ENCODE measurements at regions not wholly inside any gene's neighbourhood (a gene's known extent, or its start where the extent isn't known, plus 50 kb on each side); places are given as distances from the start of the nearest gene placed in this dataset.

DNA sequence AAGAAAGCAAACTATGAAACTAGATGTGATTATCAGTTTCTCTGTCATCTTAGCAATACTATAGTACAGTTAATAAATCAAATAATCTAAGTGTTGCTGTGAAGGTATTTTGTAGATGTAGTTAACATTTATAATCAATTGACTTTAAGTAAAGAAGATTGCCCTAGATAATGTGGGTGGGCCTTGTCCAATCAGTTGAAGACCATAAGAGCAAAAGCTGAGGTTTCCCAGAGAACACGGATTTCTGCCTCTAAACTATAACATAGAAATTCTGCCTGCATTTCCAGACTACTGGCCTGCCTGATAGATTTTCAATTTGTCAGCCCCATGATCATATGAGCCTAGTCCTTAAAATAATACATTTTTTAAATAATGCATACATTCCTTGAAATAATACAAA, 222.9 kb downstream of the PCDH18 start:
- TF ChIP-seq, protein P1, sequence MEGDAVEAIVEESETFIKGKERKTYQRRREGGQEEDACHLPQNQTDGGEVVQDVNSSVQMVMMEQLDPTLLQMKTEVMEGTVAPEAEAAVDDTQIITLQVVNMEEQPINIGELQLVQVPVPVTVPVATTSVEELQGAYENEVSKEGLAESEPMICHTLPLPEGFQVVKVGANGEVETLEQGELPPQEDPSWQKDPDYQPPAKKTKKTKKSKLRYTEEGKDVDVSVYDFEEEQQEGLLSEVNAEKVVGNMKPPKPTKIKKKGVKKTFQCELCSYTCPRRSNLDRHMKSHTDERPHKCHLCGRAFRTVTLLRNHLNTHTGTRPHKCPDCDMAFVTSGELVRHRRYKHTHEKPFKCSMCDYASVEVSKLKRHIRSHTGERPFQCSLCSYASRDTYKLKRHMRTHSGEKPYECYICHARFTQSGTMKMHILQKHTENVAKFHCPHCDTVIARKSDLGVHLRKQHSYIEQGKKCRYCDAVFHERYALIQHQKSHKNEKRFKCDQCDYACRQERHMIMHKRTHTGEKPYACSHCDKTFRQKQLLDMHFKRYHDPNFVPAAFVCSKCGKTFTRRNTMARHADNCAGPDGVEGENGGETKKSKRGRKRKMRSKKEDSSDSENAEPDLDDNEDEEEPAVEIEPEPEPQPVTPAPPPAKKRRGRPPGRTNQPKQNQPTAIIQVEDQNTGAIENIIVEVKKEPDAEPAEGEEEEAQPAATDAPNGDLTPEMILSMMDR (conservative IDR thresholded peaks at IDR 0.05 in 1 of 2, IDR thresholded peaks at IDR 0.05 in 1 of 2; ENCODE audit: low read depth in 1 of 2, low read length in 2 of 2) = no peak
- no peak for TF ChIP-seq EZH2 (IDR thresholded peaks at IDR 0.05; ENCODE audit: low read length, missing control alignments)

Measured in fibroblast of lung (primary cell).